ENCODE measurements at regions not wholly inside any gene's neighbourhood (a gene's known extent, or its start where the extent isn't known, plus 50 kb on each side); places are given as distances from the start of the nearest gene placed in this dataset.

DNA sequence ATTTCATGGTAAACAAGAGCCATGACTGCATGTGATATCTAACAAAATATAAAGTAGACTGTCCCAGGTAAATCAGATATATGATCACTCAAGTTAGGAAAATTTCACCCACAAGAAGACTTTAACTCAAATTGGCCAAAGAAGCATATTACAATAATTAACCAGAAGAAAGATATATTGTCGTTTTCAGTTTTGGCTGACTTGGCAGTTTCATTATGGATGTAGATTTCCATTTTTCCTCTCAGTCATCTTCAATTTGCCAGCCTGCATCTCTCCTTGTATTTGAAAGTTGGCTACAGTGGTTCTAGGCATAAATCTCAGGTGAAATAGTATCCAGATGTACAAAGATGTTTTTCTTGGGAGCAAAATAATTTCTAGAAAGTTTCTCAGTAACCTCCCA, 761.6 kb downstream of the LRFN5 start:
- no peak for DNase-seq (ENCODE audit: low spot score)

DNA sequence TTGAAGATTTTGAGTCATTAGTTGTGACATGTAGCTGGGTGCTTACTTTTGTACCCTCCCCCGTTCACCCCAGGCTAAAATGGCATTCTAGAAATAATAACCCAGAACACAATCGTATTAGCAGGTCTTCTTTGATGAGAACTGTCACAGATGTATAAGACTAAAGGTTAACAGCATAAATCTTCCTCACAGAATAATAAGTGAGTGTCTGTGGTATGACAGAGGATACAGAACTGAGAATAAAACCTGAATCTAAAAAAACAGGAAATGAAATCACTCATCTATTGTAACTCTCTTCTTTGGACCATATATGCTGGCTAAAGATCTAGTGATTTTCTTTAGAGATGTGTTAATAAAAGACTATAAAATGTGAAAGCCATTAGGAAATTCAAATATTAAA, 746.6 kb downstream of the LRFN5 start:
- DNase-seq (ENCODE audit: low spot score): no peak

DNA sequence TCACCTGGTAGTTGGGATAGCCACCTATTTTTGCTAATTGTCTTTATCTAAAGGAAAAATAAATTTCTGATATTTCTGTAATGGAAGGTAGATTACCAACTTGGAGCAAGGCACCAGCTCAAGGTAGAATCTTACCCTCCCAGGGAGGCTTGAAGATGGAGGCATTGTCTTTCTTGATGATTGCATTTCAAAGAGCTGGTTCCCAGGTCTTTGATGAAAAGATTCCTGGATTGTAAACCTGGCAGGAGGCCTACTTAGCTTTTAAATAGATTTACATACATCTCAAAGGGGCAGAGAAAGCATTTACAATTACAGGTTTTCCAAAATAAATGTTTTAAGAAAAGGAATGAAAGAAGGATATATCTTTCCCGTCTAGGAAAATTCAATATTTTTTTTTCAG, 729.2 kb downstream of the LRFN5 start:
- no peak for DNase-seq (ENCODE audit: low spot score)

DNA sequence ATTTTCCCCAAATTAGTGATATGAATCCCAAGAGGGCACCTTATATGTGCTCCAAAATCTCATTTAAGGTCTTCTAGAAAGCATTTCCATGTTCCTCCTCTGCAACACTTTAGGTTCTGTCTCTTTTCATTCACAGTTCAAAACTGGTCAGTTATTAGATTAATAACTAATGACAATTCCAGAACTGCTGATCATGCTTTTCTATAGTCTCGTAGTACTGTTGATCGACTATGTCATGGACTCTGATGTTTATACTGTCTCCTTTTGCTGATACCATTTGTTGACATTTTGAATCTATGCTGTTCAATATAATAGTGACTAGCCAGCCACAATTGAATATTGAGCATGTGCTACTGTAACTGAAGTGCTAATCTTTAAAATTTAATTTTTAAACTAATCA, 728.3 kb downstream of the LRFN5 start:
- DNase-seq (ENCODE audit: low spot score): no peak

DNA sequence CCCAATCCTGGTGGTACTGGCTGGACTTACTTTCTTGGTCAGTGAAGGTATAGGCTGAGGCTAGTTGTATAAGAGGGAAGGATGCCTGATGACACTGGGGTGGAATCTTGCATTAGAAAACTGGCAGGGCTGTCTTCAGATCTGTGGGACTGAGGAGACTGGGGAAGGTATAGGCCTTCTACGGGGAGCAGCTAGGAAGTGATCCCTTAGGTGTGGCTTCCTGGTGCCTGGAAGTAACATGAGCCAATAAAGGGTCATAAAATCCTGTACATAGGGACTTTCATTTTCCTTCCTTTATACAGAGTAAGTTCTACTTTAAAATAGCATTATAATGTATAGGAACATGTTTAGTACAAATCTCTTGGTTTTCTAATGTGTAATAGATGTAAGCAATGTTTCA, 716.8 kb downstream of the LRFN5 start:
- DNase-seq (ENCODE audit: low spot score): no peak

DNA sequence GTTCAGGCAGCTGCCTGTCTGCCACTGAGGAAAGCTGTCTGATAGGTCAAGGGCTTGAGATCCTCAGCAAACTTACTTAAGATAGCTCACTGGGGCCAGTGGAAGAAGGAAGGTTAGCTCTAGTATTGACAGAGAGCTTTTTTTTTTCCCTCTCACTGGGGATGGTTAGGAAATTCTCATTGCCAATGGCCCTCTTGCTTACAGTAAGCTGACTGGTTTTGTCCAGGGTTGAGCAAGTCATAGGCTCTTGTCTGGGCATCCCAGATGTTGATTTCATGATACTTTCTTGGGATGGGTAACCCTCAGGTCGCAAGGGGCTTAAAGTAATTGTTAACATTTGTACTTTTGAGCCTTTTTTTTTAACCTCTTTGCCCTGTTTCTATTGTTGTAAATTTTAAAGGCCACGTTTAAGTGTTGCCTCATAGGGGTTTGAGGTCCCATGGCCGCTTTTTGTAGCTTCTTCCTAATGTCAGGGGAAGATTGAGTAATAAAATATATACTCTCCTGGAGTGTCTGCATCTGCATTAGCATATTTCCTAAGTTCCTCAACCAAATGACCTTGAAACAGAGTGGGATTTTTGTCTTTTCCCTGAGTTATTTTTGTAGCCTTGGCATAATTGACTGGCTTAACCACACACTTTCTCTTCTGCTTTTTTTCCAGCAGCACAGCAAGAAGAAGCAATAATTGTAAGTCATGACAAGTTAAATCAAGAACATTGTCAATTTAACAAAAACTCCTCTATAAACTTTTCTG, 716.0 kb downstream of the LRFN5 start:
- no peak for DNase-seq (ENCODE audit: low spot score)

DNA sequence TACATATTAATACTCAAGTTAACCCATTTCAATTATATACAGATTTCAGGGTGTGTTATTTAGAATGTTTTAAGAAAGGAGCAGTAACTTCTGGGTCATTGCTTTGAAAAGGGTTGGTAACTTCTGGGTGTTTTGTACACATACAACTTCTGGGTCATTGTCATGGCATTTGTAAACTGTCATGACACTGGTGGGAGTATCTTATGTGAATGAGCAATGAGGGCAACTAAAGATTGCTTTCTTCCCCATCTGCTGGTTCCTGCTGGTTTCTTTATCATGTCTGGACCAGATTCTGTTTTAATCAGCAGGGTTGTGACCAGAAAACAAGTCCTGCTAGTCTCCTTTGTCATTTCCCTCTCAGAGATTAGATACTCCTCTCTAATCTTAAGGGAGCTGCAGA, 713.3 kb downstream of the LRFN5 start:
- no peak for DNase-seq (ENCODE audit: low spot score)

DNA sequence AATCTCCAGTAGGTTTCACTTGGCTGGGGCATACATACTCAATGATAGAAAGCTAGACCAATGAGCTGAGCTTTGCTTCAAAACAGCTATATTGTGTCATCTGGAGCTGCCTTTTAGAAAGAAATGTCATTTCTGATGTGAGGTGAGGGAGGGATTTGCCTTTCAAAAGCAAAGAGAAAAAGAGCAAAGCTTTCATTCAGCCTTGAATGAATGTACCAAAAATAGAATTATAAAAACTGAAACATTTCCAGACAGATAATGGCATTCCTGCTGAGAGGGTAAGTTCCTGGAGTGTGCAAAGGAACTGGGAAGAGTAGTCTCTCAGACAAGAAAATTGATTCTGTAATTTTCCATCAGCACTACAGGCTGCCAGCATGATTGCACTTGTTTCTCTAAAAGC, 710.0 kb downstream of the LRFN5 start:
- no peak for DNase-seq (ENCODE audit: low spot score)

DNA sequence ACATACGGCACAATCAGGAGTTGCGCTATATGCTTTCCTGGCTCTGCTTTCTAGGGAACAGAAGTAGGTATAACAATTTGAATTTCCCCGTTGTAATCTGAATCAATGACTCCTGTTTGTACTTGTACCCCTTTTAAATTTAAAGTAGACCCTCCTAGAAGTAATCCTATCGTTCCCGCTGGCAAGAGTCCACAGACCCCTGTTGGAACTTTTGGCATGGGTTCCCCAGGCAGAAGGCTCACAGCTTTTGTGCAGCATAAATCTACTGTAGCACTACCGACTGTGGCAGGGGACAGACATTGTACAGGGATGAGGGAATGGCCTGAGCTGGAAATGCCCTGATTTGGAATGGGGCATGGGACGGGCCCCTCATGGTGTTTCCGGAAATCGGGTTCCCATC, 705.2 kb downstream of the LRFN5 start:
- no peak for DNase-seq (ENCODE audit: low spot score)

DNA sequence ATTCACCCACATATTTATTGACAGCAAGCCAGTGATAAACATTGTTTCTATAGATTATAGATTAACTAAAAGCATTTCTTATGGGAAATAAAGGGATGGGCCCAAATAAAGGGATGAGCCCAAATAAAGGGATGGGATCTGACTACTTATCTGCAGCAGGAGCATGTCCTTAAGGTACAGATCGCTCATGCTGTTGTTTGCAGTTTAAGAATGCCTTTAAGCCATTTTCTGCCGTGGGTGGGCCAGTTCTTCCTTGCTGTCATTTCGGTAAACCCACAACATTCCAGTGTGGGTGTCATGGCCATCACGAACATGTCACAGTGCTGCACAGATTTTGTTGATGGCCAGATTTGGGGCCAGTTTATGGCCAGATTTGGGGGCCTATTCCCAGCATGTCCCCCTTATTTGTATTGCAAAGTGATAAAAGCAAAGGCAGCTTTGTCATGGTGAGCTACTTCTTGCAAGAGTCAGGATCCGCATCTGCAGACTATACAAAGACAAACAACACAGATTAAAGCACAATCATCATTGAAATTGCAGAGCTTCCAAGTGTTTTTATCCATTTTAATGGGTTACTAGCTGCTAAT, 700.7 kb downstream of the LRFN5 start:
- DNase-seq (ENCODE audit: low spot score): no peak

DNA sequence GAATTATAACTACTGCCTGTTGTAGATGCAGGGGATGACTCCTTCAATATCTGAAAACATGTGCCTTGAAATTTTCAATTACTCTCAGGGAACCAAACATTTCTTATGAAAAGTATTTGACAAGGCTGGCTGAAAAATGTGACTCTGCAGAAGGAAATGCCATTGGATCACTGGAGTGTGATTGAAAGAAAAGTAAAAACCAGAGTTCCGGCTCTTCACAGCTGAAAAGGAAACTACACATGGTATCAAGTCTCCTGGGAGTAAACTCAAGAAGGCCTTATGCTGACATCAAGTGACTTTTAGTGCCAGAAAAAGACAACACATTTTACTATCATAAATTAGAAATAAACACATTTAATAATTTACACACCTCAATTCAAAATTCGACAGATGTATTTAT, 693.0 kb downstream of the LRFN5 start:
- DNase-seq (ENCODE audit: low spot score): no peak

DNA sequence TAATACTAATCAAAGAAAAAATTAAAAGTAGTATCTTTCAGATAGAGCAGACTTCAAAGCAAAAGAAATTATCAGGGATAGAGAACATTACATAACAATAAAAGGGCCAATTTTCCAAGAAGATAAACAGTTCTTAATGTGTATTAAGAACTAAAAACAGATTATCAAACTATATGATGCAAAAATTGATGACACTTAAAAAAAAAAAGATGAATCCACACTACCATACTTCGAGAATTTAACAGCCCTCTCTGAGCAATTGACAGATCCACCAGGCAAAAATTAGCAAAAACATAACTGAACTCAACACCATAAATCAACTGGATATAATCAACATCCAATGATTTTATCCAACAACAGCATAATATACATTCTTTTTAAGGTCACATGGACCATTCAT, 686.5 kb downstream of the LRFN5 start:
- DNase-seq (ENCODE audit: low spot score): no peak

DNA sequence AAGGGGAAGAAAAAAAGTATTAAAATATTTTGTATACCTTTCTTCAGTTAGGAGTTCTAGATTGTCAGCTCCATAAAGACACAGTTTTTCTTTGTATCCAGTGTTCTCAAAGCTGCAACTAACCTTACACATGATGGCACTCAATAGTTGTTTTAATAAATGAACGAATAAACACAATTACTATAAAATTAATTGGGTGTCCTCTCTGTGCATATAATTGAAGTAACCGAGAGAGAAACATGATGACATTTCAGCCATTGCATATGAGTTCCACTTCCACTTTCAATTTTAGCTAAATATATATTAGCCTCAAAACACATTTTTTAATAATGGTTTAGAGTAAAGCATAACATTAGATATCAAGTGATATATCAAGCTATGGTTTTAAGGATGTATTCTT, 671.2 kb downstream of the LRFN5 start:
- no peak for DNase-seq (ENCODE audit: low spot score)

DNA sequence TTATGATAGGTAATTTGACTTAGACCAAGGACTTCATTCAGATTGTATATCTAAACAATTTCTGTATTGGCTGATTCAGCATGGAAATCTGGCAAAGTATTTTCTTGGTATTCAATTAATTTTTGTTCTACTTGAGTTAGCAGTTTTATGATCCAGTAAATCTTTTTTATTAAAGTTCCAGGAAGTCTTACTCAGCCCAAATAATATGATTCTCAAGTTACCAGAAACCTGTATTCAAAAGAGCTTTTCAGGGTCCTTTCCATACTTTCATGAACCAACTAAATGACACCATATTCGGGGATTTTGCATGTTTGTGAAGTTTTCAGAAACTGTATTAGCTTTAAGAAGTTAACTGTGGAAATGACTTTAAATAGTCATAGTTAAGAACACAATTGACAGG, 662.6 kb downstream of the LRFN5 start:
- DNase-seq (ENCODE audit: low spot score): no peak

DNA sequence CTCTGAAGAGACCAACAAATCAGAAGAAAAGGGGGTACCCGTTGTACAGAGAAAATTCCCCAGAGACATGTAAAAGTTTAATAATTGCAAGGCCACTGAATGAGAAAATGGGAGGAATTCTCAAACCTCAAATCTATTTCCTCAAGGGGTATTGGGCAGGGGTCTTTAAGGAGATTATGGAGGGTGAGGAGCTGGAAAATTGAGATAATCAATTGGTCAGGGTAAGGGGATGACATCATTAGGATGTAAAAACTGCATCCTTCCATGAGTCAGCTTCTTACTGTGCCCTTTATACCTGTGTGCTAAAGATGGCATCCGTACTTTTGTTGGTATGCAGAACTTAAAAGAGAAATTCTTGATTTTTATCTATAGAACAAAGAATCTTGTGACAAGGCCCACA, 641.5 kb downstream of the LRFN5 start:
- DNase-seq (ENCODE audit: low spot score): no peak

DNA sequence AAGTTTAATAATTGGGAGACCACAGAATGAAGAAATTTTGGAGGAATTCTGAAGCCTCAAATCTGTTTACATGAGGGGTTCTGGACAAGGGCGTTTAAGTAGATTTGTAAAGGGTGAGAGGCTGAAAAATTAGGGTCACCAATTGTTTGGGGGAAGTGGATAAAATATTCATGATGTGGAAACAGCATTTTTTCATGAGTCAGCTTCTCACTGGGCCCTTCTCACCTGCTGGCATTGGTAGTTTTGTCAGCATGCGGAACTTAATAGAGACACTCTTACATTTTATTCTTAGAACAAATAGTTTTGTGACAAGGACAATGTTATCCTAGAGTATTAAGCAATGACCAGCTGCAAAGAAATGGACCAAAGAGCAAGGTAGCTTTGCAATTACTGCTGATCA, 634.4 kb downstream of the LRFN5 start:
- DNase-seq (ENCODE audit: low spot score): no peak

DNA sequence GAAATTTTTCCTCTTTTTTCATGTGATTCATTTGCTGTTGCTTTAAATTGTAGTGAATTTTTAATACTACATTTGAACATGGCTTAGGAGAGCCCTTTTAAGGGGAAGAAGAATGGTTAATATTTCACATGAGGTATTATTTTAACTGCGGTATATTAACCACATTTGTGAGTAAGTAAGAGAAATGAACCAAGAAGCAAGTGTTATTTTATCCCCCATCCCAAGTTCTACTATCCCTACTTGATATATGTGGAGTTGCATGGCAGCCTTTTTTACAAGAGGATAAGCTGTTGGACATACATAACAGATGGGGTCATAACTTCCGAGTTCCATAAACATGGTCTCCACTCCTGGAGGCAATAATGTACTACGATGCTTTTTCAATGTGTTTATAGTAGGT, 623.3 kb downstream of the LRFN5 start:
- DNase-seq (ENCODE audit: low spot score): no peak

DNA sequence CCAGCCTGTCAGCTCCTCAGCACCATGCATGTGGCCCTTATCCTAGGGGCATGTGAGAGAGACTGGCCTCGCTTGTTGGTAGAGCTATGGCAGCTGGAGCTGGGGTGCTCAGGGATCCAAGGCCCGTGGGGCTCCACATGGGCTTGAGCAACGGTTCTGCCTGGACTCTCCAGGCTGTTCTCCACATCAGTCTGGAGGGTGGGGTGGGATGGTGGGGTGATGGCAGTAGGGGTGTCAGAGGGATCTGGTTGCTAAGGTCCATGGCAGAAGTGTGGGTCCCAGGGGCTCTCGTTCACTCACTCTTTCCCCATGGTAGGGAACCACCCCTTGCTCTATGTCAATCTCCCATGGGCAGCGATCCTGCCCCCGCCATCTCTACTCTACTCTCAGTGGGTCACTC, 622.6 kb downstream of the LRFN5 start:
- no peak for DNase-seq (ENCODE audit: low spot score)

DNA sequence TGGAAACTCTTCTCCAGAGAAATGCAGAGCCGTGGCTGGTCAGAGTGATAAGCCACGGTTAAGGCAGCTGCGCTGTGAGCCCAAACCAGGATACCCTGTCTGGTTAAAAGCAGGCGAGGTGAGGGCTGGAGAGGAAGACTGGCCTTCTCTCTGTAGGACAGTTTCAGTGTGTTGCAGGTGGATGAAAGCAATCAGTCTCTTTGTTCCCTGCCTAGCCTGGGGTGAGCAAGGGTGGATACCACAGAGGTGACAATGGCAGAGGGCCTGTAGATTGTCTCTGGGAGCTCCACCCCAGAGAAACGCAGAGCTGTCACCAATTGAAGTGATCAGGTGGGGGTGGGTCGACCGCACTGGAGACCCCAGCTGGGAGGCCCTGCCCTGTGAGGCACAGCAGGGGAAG, 621.9 kb downstream of the LRFN5 start:
- no peak for DNase-seq (ENCODE audit: low spot score)

DNA sequence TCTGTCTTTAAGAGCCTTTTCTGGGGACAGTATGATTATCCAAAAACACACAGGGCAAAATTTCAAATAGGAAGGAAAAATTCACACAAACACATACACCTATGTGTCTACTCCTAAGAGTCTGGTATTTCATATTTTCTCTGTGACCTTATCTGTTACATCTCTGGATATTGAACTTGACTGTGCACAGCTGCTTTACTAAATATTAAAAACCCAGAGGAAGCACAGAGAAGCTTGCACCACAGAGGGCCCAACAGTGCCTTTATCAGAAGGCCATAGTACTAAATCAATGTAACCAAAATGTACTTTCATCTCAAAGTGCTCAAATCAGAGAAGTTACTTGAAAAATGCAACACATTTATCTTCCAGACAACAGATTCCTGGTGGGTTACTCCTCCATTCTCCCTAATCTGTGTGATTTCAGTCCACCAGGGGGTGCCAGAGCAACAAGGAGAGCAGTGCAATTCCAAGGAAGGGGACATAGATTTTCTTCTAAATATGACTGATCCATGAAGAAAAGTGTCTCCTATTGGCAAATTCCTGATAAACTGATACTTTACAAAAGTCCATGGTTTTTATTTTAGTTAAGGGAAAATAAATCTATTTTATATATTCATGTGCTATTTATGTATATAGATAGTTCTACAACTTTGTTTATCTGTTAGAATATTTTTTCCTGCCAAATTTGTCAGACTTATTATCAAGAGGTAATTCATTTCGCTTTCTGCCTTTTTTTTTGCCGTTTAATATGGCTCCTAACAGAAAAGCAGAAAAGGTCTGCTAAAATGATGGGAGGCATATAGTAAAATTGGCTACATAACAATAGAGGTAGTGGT, 617.6 kb downstream of the LRFN5 start:
- DNase-seq (ENCODE audit: low spot score): peak; percentile 7

DNA sequence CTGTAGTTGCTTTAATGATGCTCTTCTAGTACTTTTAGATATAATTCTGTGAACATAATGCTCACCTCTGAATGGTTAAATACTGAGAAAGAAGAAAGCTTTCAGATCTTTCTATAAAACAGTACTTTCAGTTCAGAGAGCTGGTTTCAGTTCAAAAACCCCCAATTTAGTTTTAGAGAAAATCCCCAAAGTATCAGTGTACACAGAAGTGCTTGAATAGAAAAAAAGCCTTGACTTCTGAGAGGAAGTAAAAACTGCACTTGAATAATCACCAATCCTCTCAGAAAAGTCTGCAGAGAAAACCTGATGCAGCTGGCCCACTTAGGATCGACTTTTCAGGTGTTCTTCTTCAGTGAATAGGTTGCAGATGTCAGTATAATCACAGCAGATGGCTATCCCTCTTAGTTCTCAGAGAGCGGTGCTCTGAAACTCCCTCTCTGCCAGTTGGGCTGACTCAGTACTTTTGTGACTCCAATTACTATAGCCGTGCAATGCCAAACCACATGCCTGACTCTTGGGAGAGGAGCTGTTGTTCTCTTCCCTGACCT, 616.3 kb downstream of the LRFN5 start:
- DNase-seq (ENCODE audit: low spot score): no peak

DNA sequence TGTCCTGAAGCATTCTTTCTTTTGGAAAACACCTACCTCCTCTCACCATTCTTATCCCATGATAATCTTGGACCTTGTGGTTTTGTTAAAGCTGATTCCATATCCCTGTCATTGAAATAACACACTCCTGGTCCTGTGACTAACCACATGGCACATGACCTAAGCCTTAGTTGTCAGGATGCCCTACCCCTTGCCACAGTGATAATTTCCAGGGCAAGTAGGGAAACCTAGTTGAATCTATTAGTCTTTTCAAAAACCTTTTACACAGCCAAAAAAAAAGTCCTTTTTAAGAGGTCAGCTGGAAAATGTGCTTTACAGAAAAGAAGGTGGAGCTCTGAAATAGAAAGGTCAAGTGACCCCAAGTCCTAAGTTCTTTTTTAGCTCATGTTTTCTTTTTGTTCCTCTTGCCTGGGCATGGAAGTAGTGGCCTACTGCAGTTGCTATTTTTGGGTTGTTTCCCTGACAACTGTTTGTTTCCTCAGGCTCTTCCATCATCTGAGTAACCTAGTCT, 608.4 kb downstream of the LRFN5 start:
- no peak for DNase-seq (ENCODE audit: low spot score)

DNA sequence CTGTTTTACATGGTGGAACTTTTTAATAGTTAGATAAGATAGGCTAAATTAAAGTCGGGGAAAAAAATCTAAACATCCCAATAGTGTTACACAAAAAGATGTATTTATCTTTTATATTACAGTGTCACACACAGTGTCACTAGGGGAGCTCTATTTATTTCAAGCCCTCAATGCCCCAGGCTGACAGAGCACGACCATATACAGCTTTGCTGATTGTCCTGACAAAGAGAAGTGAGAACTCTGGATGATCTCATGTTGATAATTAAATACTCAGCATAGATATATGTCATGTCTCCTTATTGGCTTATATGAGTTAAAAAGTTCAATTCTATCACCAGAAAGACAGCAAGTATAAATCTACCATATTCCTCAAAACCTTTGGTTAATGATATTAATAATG, 594.3 kb downstream of the LRFN5 start:
- no peak for DNase-seq (ENCODE audit: low spot score)
